ENCODE measurements at regions not wholly inside any gene's neighbourhood (a gene's known extent, or its start where the extent isn't known, plus 50 kb on each side); places are given as distances from the start of the nearest gene placed in this dataset.

DNA sequence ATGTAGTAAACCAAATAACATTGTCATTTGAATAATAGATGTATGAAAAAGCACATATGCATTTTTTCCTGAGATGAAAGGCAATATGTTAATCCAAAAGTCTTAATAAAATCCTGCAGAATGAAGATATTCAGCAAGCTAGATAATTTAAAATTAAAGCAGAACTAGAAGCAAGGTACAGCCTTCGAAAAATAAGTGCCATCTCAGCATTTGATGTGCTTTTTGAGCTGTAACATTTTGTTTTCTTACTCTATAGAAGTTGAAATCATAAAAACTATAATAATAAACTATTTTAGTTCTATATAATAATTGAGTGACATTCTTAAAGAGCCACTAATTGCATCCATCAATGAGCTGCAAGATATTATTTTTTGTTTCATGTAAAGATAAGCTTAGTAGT lies 410.4 kb upstream of the TRAM1L1 start:
- H3K9me1 ChIP-seq (replicated peaks; ENCODE audit: control insufficient read depth, extremely low read depth, insufficient read depth, low read length) = no peaks in the 10 kb centered on the region
- H3K27me3 ChIP-seq (ENCODE audit: control insufficient read depth in 2 of 2, insufficient read depth in 2 of 2, low read length in 2 of 2) = no peaks in the 10 kb centered on the region
- ChIA-PET CTCF (no interaction called here), POLR2A (no interaction called here)
- H4K20me1 ChIP-seq (replicated peaks; ENCODE audit: control insufficient read depth, extremely low read depth, insufficient read depth, low read length) = no peaks in the 10 kb centered on the region
- no peaks in the 10 kb centered on the region for H3K9me3 ChIP-seq (replicated peaks; ENCODE audit: control insufficient read depth, insufficient read depth, low read length)
- H2AFZ ChIP-seq (ENCODE audit: low read depth, low read length) = no peak overlapping the region
- H3K4me3 ChIP-seq (replicated peaks in 1 of 3; ENCODE audit: insufficient read depth in 1 of 3, low read depth in 1 of 3, low read length in 3 of 3) = no peak overlapping the region
- no peaks in the 10 kb centered on the region for H3K36me3 ChIP-seq (ENCODE audit: control insufficient read depth in 2 of 2, extremely low read depth in 1 of 2, insufficient read depth in 2 of 2, low read length in 2 of 2)
- FAIRE-seq = no peak
- H3K79me2 ChIP-seq (ENCODE audit: control insufficient read depth, insufficient read depth, low read length) = no peaks in the 10 kb centered on the region
- dilution Hi-C loops (cut with MboI; ENCODE audit: extremely low pct_ligation_motif_present, low sequenced_read_pairs) (no loop called here), intact Hi-C loops (cut with micrococcal nuclease) (no loop called here)
- no TSS peak for BruUV-seq (replicated peaks)
- no peak for DNase-seq (ENCODE audit: low read depth, low spot score)
- H3K4me1 ChIP-seq (ENCODE audit: control insufficient read depth, extremely low read depth, insufficient read depth, low read length) = no peaks in the 10 kb centered on the region
- H3K9ac ChIP-seq (replicated peaks; ENCODE audit: extremely low read depth, insufficient read depth, low read length) = no peak overlapping the region
- H3K27ac ChIP-seq (ENCODE audit: insufficient read depth, low read depth, low read length) = no peak overlapping the region
- TF ChIP-seq FOS (IDR thresholded peaks at IDR 0.05; ENCODE audit: borderline replicate concordance, insufficient read depth, low read length) = no peak
- H3K4me2 ChIP-seq (ENCODE audit: insufficient read depth, low read length) = no peak overlapping the region

DNA sequence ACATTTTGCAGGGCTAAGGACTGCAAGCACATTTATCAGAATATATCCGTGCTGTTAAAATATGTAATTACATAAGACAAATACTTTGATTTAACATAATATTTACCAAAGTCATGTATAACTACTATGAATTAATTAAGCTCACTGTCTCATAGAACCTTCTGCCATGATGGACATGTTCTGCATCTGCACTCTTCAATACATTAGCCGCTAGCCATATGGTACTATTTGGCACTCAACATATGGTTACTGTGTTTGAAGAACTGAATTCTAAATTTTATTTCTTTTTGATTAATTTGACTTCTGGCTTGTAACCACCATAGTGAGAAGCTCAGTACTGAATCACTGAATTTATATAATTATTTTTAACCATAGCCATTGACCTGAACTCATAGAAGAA lies 427.0 kb upstream of the TRAM1L1 start:
- DNase-seq (ENCODE audit: low read depth, low spot score) (no peak), FAIRE-seq (no peak)
- TF ChIP-seq FOS (IDR thresholded peaks at IDR 0.05; ENCODE audit: borderline replicate concordance, insufficient read depth, low read length) (no peak), EZH2 (IDR thresholded peaks at IDR 0.05; ENCODE audit: borderline replicate concordance, low read depth, low read length, severe bottlenecking) (no peak), POLR2AphosphoS5 (IDR thresholded peaks at IDR 0.05; ENCODE audit: insufficient read depth, low read depth, low read length) (no peak), POLR2A (IDR thresholded peaks at IDR 0.05; ENCODE audit: low read depth, low read length) (no peak), JUN (IDR thresholded peaks at IDR 0.05; ENCODE audit: borderline replicate concordance, insufficient read depth, insufficient read length, low read depth) (no peak), MAX (IDR thresholded peaks at IDR 0.05; ENCODE audit: insufficient read depth, insufficient read length) (no peak), GATA2 (IDR thresholded peaks at IDR 0.05; ENCODE audit: insufficient read depth, insufficient read length, low read depth, low read length) (no peak), MYC (IDR thresholded peaks at IDR 0.05; ENCODE audit: low read depth, low read length) (no peak)
- TF ChIP-seq, protein P1, sequence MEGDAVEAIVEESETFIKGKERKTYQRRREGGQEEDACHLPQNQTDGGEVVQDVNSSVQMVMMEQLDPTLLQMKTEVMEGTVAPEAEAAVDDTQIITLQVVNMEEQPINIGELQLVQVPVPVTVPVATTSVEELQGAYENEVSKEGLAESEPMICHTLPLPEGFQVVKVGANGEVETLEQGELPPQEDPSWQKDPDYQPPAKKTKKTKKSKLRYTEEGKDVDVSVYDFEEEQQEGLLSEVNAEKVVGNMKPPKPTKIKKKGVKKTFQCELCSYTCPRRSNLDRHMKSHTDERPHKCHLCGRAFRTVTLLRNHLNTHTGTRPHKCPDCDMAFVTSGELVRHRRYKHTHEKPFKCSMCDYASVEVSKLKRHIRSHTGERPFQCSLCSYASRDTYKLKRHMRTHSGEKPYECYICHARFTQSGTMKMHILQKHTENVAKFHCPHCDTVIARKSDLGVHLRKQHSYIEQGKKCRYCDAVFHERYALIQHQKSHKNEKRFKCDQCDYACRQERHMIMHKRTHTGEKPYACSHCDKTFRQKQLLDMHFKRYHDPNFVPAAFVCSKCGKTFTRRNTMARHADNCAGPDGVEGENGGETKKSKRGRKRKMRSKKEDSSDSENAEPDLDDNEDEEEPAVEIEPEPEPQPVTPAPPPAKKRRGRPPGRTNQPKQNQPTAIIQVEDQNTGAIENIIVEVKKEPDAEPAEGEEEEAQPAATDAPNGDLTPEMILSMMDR (IDR thresholded peaks at IDR 0.05; ENCODE audit: extremely low read depth in 1 of 2, insufficient read depth in 1 of 2, low read depth in 1 of 2, low read length in 2 of 2) = no peak
- intact Hi-C loops (cut with micrococcal nuclease) = no loop called here
- Histone ChIP-seq H3K4me3 (replicated peaks in 1 of 3; ENCODE audit: insufficient read depth in 1 of 3, low read depth in 1 of 3, low read length in 3 of 3) (no peak overlapping the region), H3K9me1 (replicated peaks; ENCODE audit: control insufficient read depth, extremely low read depth, insufficient read depth, low read length) (no peaks in the 10 kb centered on the region), H3K9me3 (replicated peaks; ENCODE audit: control insufficient read depth, insufficient read depth, low read length) (no peaks in the 10 kb centered on the region), H3K4me1 (ENCODE audit: control insufficient read depth, extremely low read depth, insufficient read depth, low read length) (no peaks in the 10 kb centered on the region), H3K27ac (ENCODE audit: insufficient read depth, low read depth, low read length) (no peak overlapping the region), H2AFZ (ENCODE audit: low read depth, low read length) (no peak overlapping the region), H3K4me2 (ENCODE audit: insufficient read depth, low read length) (no peak overlapping the region), H3K27me3 (ENCODE audit: control insufficient read depth in 2 of 2, insufficient read depth in 2 of 2, low read length in 2 of 2) (no peaks in the 10 kb centered on the region), H3K36me3 (ENCODE audit: control insufficient read depth in 2 of 2, extremely low read depth in 1 of 2, insufficient read depth in 2 of 2, low read length in 2 of 2) (no peaks in the 10 kb centered on the region), H3K79me2 (ENCODE audit: control insufficient read depth, insufficient read depth, low read length) (no peaks in the 10 kb centered on the region), H4K20me1 (replicated peaks; ENCODE audit: control insufficient read depth, extremely low read depth, insufficient read depth, low read length) (no peaks in the 10 kb centered on the region), H3K9ac (replicated peaks; ENCODE audit: extremely low read depth, insufficient read depth, low read length) (no peak overlapping the region)
- dilution Hi-C loops (cut with MboI; ENCODE audit: extremely low pct_ligation_motif_present, low sequenced_read_pairs) = no loop called here
- CTCF ChIA-PET = no interaction called here
- no TSS peak for BruUV-seq (replicated peaks)
- POLR2A ChIA-PET = no interaction called here
